GM18505 (cell line): ENCODE measurements at regions not wholly inside any gene's neighbourhood (a gene's known extent, or its start where the extent isn't known, plus 50 kb on each side); places are given as distances from the start of the nearest gene placed in this dataset.

Source experiments
- ATAC-seq: cut with Tn5 transposase; IDR thresholded peaks from one replicate; pipeline ENCODE4 v1.9.1; 2021; ENCODE audit not compliant: unreplicated experiment
- POLR2A ChIP-seq: IDR thresholded peaks from 4 replicates; pipeline ENCODE4 v1.6.1; 2011; ENCODE audit warnings: borderline replicate concordance; ENCODE audit not compliant: insufficient read depth, insufficient read length; ENCODE audit errors: extremely low read depth

DNA sequence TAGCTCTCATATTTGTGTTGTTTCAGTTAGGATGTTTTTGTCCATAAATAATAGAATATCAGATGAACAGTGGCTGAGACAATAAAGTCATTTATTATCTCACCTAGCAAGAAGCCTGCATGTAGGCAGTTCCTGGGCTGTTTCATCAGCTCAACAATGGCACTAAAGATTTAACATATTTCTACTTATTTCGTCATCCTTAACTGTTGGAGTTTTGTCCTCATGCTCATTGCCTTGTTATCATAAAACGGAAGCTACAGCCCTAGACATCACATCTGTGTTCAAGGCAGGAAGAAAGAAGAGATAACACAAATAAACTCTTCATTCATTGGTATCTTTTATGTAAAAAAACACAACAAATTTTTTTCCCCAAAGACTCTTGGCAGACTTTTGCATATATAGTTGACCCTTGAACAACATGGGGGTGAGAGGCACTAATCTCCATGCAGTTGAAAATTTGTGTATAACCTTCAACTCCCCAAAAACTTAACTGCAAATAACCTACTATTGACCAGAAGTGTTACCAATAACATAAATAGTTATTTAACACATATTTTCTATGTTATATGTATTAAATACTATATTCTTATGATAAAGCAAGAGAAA is 277.2 kb upstream of the ADRA1B start:
- no peak for ATAC-seq
- TF ChIP-seq POLR2A, result no peak

DNA sequence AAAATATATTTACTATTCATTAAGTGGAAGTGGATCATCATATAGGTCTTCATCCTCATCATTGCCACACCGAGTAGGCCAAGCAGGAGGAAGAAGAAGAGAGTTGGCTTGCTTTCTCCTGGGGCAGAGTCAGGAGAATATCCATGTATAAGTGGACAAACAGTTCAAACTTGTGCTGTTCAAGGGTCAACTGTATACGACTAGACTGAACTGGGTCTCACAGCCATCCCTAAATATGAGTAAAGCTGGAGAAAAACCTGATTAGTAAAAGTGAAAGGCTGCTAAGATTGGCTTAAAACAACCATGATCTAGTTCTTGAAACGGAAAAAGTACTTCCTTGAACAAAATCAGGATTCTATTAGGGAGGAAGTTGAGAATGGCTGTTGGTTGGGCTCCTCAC is 276.7 kb upstream of the ADRA1B start:
- TF ChIP-seq POLR2A, result no peak
- no peak for ATAC-seq

DNA sequence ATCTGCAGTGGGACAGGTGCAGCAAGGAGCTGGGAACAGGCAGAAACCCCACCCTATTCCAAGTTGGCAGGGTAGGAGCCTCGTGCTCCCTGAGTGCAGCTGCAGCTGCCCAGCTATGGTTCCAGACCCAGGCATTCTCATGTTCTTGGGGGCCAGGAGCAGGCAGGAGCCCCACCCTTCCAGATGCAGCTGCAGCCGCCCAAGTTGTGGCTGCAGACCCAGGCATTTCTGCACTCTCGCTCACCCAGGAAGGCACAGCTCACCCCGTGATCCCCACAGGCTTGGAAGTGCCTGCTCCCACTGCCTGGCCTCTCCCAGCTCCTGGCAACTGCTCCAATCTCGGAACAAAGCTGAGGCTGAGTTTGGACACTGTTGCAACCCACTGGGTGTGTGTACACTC is 275.8 kb upstream of the ADRA1B start:
- no peak for ATAC-seq

DNA sequence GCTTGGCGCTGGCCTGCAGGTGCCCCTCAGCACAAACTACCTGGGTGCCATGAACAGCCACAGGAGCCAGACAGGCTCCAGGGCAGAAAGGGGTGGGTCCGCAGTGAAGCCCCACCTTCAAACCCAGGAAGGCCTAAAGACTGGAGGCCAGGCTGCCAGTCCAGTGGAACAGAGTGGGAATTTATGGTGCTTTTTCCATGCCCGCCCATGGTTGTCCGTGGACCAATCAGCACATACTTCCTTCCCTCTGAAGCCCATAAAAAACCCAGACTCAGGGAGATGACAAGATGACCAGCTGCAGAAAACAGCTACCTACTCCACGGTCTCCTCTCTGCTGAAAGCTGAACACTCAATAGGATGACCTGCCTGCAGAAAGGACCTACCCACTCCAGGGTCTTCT is 275.4 kb upstream of the ADRA1B start:
- no peak for TF ChIP-seq POLR2A
- no peak for ATAC-seq

More for the DNA sequence above, 275.8 kb upstream of the ADRA1B start:
- no peak for TF ChIP-seq POLR2A

DNA sequence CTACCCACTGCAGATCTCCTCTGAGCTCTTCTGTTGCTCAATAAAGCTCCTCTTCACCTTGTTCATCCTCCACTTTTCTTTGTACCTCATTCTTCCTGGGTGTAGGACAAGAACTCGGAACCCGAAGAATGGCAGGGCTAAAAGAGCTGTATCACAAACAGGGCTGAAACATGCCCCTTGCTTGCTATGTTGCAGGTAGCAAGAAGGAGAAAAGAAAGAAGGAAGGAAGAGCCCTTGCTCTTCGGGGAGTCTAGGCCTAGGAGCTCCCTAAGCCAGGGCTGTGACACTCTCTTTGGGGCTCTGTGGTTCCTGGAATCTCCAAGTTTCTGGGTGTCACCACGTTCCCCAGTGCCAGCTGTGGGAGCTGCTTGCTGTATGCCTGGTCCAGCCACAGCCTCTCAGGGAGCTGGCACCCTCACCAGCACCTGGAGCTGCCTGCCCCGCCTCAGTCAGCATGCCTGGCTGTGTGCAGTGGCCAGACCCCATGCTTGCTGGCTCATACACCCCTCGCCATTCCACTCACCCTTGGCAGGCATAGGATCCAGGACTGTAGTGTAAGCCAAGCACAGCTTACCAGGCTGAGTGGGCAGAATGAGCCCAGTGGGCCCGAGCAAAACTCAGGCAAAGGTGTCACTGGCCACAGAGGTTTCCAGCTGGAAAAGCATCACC is 274.8 kb upstream of the ADRA1B start:
- ATAC-seq, result no peak

DNA sequence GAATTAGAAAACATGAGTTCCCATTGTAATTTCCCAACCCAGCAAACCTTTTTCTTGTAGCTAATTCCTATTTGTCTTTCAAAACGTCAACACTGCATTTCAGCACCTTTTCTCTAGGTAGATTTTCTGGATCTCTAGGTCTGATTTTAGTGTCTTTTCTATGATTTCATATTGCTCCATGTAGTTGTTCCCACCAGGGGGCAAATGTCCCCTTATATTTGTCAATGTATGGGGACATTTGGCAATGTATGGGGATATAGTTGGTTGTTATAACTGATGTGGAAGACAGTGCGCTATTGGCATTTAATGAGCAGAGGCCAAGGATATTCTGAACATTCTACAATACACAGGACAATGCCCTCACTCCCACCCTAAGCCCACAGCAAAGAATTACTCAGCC is 273.9 kb upstream of the ADRA1B start:
- TF ChIP-seq POLR2A, result no peak

More for the DNA sequence above, 274.8 kb upstream of the ADRA1B start:
- TF ChIP-seq POLR2A, result no peak

DNA sequence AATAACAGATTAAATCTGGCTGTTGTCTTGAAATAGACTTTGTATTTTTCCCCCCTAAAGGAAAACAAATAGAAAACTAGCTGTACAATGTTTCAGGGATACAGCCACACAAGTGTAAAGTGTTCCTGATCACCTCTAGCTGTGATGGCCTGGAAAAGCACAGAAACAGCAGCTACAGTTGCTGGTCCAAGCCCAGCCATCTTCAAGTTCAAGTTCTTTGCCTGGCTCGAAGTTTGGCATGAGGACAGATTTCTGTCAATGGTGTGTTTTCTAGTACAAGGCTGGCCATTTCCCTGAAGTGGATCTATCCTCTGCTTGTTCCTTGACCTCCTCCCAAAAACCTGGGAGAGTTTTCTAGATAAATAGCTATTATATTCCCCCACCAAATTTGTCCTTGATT is 272.2 kb upstream of the ADRA1B start:
- no peak for ATAC-seq
- no peak for TF ChIP-seq POLR2A

More for the DNA sequence above, 273.9 kb upstream of the ADRA1B start:
- ATAC-seq, result no peak

DNA sequence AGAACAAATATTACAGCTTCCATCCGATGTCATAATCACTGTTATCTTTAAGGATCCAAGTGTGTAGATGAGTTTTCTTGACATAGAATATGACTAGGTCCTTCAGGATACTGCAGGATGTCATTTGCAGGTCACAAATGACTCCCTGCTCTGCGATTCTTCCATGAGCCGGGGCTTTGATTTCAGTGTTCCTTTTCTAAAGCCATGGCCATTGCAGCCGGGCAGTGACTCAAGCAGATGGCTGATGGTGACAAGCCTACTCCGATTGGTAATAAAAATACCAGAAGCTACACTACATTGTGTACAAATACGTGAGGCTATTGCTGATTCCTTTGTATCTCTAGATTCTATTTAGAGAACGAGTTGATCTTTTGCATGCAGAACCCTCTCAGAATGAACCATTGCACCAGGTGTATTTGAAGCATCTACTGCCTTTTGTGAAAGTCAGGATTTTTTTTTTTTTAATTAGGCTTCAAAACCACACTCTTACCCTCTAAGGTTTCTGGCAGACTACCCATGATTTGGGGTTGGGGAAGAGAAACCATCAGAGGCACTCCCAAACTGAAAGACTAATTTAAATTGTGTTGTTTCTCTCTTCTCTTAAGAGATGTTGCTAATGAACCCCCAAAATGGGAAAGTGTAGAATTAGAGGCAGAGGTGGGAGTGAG is 271.0 kb upstream of the ADRA1B start:
- ATAC-seq, result no peak
- no peak for TF ChIP-seq POLR2A

DNA sequence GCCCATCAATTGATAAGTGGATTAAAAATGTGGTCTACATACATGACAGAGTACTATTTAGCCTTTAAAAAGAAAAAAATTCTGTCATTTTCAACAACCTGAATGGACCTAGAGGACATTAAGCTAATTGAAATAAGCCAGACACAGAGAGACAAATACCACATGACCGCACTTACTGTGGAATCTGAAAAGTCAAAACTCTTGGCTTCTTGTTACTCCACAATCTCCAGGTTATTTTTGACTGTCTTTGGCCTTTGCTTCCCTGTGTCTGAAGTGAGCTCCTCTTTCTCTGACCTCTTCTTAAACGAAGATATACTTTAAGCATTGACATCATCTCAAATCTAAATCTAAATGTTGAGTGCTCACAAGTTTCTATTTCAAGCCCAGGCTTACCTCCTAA is 265.5 kb upstream of the ADRA1B start:
- no peak for TF ChIP-seq POLR2A
- no peak for ATAC-seq

DNA sequence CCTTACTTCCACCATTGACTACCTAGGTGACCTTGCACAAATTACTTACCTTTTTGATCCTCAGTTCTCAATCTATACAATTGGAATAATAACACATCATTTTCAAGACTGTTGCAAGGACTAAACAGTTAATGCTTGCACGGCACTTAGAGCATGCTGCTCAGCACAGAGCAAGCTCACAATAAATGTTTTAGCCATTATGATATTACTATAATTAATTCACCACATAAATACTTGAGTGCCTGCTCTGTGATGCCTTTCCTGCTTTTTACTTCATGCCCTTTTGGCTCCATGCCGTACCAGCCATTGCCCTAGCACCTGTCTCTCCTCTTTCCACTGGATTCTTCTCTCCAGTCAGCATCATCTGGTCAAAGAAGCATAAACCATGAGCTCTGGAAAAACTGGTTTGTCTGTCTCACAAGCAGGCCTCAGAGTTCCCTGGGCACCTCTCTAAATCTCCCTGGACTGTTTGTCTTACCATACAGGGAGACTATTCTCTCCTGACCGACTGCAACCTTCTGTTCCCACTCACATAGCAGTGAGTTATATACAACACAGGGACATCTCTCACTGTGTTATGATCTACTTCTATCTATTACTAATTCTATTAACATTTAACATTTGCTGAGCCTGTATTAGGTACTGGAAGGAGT is 260.4 kb upstream of the ADRA1B start:
- ATAC-seq, result no peak
- no peak for TF ChIP-seq POLR2A

DNA sequence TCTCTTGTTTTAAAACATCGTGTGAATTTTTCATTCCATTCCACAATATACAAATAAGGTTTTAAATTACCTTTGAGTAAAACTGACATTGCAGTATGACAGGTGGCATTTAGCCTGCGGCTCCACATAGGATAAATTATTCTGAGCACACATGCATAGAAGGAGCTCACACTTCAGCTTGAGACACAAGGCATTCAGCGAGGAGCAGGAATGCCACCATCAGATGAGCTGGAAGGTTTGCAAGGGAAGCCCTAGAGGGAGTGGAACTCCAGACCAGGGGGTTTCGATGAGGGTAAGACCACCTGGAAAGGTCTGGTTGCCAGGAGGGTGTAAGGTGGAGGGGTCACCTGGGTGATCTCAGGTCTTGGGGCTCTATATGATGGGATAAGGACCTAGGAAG is 259.0 kb upstream of the ADRA1B start:
- no peak for ATAC-seq

DNA sequence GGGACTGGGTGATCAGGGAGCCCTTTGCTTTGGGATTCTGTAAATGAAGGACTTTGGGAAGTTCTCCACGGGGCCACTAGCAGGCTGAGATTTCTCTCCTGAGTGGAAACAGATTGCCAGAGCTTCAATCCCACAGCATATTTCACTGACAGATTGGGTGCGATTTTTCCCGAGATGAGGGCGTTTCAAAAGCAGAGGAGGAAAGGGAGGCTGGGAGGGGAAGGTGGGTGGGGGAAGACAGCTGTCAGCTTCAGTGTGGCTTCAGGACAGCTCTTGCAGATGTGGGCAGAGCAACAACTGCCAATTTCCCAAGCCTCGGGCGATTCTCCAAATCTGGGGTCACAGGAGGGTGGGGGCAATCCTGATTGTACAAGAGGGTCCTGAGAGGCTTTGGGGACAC is 258.5 kb upstream of the ADRA1B start:
- no peak for TF ChIP-seq POLR2A

More for the DNA sequence above, 259.0 kb upstream of the ADRA1B start:
- TF ChIP-seq POLR2A, result no peak

DNA sequence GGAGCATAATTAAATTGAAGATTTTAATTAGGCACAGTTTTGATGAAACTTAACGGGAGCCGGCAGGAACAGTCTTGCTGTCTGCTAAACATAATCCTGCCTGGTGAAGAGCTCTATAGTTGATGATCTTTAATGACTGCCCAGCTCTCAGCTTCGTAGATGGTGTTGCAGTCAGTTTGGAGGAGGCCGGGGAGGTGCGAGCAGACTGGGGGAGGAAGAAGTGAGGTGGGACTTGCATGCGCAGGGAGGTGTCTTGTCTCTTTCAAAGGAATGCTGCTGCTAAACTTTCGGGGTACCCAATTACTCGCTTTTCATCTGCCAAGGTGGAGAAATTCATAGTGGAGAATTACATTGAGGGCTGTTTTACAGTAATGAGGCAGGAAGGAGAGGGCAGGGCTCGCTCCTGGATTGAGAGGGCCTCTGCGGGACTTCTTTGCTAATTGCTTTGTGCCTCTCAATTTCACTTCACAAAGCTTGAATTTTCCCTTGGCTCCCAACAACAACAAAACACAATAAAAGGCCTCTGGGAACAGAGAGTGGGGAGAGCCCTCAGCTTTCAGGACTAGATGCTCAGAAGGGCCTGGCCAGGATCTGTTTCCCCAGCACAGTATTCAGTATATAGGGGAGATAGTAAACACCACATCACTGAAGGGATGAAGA is 257.9 kb upstream of the ADRA1B start:
- no peak for ATAC-seq
- no peak for TF ChIP-seq POLR2A

More for the DNA sequence above, 258.5 kb upstream of the ADRA1B start:
- ATAC-seq, result no peak
